GM12864 (cell line): ENCODE measurements at regions not wholly inside any gene's neighbourhood (a gene's known extent, or its start where the extent isn't known, plus 50 kb on each side); places are given as distances from the start of the nearest gene placed in this dataset.

Source experiments
- DNase-seq: peaks from one replicate; pipeline ENCODE4 v3.0.0-alpha.2; 2011; ENCODE audit warnings: low read depth
- H3K4me3 ChIP-seq: 2 replicates; pipeline ENCODE4 v1.5.1; 2011; ENCODE audit warnings: mild to moderate bottlenecking, low read depth, low read length, control low read depth
- CTCF ChIP-seq: IDR thresholded peaks from 2 replicates; pipeline ENCODE4 v1.5.1; 2011; ENCODE audit warnings: low read depth, mild to moderate bottlenecking, moderate library complexity, low read length, control low read depth, inconsistent platforms; ENCODE audit errors: missing control alignments

DNA sequence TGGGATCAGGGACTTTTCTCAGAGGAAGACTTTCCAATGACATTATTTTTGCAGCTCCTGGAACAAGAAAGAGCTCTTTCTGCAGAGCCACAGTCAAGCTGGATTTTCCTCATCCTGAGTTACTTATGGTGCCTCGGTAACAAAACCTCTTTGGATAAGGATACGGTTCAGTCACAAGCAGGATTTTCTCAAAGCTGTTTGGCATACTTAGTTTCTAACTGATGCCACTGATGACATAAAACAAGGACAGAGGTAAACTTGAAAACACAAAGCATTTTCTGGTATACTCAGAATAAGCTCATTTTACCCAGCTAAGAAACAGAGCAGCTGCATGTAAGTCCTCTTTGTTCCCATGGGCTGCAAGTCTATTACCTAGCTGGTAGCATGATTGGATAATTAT, 340.9 kb upstream of the MEOX2 start:
- TF ChIP-seq CTCF: no peak
- no peak for DNase-seq
- H3K4me3 ChIP-seq: no peak overlapping the region

DNA sequence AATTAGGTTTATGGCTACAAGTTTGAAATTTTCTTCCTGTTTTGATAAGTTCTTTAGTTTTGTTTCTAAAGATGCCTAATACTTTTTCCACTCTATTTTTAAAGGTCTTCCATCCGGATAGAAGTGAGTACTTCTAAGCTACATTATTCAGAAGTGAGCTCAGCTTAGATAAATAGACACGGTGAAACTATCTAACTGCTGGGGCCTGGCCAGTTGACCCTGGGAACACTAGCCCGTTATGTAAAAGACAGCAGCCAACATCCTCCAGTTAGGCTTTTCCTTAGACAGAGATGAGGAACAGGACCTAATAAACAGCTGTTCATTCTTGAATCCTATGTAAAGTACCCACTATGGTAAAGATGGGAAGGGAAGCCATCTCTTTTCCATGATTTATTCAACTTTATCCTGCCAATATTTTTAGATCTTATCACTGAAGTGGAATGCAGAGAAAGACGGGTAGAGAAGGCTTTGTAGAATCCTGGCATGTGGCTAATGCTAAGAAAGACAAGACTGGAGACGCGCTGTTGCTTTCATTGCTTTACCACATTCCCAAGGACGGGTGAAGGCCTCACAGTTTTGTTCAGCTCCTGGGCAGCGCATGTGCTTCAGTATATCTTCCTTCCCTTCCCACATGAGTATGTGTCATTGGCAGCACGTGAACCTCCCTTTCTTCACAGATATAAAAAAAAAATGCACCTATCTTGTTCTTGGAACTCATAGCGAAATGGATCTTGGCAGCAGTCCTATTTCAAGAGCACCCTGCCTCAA, 340.0 kb upstream of the MEOX2 start:
- no peak overlapping the region for H3K4me3 ChIP-seq
- no peak for TF ChIP-seq CTCF
- DNase-seq: no peak

DNA sequence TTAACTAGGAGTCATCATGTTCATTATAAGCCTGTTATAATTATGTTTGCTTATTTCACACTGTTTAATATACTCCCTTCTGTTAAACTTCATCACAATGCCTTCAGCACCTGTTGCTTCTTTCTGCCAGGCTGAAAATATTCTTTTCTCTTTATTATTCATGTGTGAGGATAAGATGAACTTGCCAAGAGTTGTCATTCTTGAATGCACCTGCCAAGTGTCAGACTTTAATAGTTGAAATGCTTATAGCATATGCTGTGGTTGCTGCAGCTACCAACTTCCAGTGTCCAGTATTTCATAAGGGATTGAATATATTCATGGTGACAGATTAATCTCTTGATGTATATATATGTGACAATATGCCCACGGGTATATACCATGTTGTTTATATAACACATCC, 339.2 kb upstream of the MEOX2 start:
- no peak for DNase-seq
- no peak overlapping the region for H3K4me3 ChIP-seq
- no peak for TF ChIP-seq CTCF

- TF ChIP-seq CTCF: no peak
- no peak for DNase-seq
- no peak overlapping the region for H3K4me3 ChIP-seq
Measured at GRCh38 chr7:16023503-16023902, 337.0 kb upstream of the MEOX2 start.

DNA sequence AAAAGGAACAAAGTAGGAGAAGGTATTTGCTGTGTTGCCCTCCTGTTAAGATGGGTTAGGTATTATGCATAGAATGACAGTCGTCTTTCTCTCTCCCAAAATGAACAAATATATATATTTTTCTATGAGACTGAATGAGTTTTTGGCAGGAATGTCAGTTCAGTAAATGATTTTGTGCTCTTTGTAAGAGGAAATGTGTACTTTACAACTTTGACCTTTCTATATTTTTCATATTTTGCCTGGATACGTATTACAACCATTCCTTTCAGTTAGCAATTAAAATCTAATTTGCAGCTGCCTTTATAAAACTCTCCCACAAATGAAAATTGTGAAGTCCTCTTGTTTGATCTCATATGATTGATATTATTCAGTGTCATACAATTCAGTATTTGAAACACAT, 336.6 kb upstream of the MEOX2 start:
- no peak overlapping the region for H3K4me3 ChIP-seq
- no peak for DNase-seq
- TF ChIP-seq CTCF: no peak

DNA sequence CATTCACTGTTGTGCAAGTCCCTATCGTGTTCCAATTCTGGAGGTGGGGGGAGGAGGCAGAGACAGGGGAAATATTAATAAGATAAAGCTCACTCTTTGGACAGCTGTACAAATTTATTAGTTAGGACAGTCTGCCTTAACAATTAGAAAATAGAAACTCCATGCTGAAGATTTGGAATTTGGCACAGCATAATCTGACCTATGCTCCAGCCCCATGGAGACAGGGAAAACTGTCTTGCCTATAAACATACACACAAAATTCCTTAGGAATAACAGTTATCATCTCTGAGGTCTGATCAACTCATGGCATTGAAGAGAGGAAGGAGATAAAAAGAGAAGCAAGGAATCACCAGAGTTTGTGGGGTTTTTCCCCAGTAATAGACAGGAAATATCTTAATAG, 335.4 kb upstream of the MEOX2 start:
- H3K4me3 ChIP-seq: no peak overlapping the region
- no peak for DNase-seq
- no peak for TF ChIP-seq CTCF

GRCh38 chr7:16015981-16016380, 329.5 kb upstream of the MEOX2 start:
- TF ChIP-seq CTCF: no peak

More at GRCh38 chr7:16015981-16016380, 329.5 kb upstream of the MEOX2 start:
- DNase-seq: no peak
- no peak overlapping the region for H3K4me3 ChIP-seq
